ENCODE measurements at regions not wholly inside any gene's neighbourhood (a gene's known extent, or its start where the extent isn't known, plus 50 kb on each side); places are given as distances from the start of the nearest gene placed in this dataset.

DNA sequence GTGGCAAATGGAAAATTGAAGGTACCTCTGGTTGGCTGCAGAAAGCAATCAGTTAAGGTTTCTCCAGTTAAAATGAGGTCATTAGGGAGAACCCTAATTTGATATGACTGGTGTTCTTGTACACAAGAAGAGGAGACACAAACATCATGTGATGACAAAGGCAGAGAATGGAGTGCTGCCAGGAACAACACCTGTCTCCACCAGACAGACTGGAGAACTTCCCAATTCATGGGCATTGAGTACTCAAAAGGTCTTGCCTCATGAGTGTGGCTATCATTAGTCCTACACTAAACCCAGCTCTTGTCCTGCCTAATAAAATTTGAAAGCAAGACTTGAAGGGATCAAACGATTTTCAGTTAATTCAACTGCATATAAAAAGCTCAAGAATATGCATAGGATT lies 152.6 kb downstream of the PTPN20 start:
- Histone ChIP-seq H3K4me2 (ENCODE audit: extremely low read depth, insufficient read depth, low read length) (no peak overlapping the region), H3K79me2 (ENCODE audit: control insufficient read depth, insufficient read depth, low read length) (no peaks in the 10 kb centered on the region), H3K4me3 (replicated peaks in 1 of 4; ENCODE audit: control extremely low read depth in 1 of 4, insufficient read depth in 1 of 4, low read depth in 3 of 4, low read length in 4 of 4) (no peak overlapping the region), H3K27ac (ENCODE audit: insufficient read depth, low read length) (no peak overlapping the region), H3K9me3 (ENCODE audit: control insufficient read depth, insufficient read depth, low read depth, low read length) (no peaks in the 10 kb centered on the region), H4K20me1 (ENCODE audit: control insufficient read depth, extremely low read depth, insufficient read depth, low read length) (no peaks in the 10 kb centered on the region), H3K4me1 (ENCODE audit: control insufficient read depth, extremely low read depth, insufficient read depth, low read length) (peaks cover under 1% of the 10 kb centered on the region), H3K27me3 (ENCODE audit: control insufficient read depth, insufficient read depth, low read length) (no peaks in the 10 kb centered on the region), H2AFZ (ENCODE audit: low read length) (no peak overlapping the region), H3K36me3 (ENCODE audit: control insufficient read depth, insufficient read depth, low read length) (no peaks in the 10 kb centered on the region), H3K9ac (ENCODE audit: insufficient read depth, low read length) (no peak overlapping the region)
- TF ChIP-seq, protein P1, sequence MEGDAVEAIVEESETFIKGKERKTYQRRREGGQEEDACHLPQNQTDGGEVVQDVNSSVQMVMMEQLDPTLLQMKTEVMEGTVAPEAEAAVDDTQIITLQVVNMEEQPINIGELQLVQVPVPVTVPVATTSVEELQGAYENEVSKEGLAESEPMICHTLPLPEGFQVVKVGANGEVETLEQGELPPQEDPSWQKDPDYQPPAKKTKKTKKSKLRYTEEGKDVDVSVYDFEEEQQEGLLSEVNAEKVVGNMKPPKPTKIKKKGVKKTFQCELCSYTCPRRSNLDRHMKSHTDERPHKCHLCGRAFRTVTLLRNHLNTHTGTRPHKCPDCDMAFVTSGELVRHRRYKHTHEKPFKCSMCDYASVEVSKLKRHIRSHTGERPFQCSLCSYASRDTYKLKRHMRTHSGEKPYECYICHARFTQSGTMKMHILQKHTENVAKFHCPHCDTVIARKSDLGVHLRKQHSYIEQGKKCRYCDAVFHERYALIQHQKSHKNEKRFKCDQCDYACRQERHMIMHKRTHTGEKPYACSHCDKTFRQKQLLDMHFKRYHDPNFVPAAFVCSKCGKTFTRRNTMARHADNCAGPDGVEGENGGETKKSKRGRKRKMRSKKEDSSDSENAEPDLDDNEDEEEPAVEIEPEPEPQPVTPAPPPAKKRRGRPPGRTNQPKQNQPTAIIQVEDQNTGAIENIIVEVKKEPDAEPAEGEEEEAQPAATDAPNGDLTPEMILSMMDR (conservative IDR thresholded peaks at IDR 0.05 in 1 of 2, IDR thresholded peaks at IDR 0.05 in 1 of 2; ENCODE audit: low read depth in 1 of 2, low read length in 2 of 2), result no peak
- TF ChIP-seq EZH2 (IDR thresholded peaks at IDR 0.05; ENCODE audit: low read length, missing control alignments), result no peak
- no peak for DNase-seq (ENCODE audit: low read depth in 2 of 2)

DNA sequence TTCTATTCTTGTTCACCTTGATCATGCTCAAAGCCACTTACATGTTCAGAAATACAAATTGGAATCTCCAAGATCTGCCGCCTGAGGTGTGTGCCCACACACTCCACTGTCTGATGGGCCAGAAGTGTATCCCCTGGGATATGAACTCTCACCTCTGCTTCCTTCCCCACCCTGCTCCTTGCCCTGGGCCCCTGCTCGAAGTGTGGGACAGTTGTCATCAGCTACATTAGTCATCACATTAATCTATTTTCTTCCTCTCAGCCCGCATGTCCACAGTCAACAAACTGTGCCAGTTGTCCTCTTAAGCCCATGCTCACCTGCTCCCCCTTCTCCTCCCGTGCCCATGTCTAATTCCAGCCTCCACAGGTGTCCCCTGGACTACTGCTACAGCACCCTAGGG lies 154.7 kb downstream of the PTPN20 start:
- no peak overlapping the region for H2AFZ ChIP-seq (ENCODE audit: low read length)
- no peak for TF ChIP-seq EZH2 (IDR thresholded peaks at IDR 0.05; ENCODE audit: low read length, missing control alignments)
- TF ChIP-seq, protein P1 (conservative IDR thresholded peaks at IDR 0.05 in 1 of 2, IDR thresholded peaks at IDR 0.05 in 1 of 2; ENCODE audit: low read depth in 1 of 2, low read length in 2 of 2), result no peak
- no peaks in the 10 kb centered on the region for H3K79me2 ChIP-seq (ENCODE audit: control insufficient read depth, insufficient read depth, low read length)
- no peak for DNase-seq (ENCODE audit: low read depth in 2 of 2)
- H3K36me3 ChIP-seq (ENCODE audit: control insufficient read depth, insufficient read depth, low read length), result no peaks in the 10 kb centered on the region
- H3K4me3 ChIP-seq (replicated peaks in 1 of 4; ENCODE audit: control extremely low read depth in 1 of 4, insufficient read depth in 1 of 4, low read depth in 3 of 4, low read length in 4 of 4), result no peak overlapping the region
- H3K4me2 ChIP-seq (ENCODE audit: extremely low read depth, insufficient read depth, low read length), result no peak overlapping the region
- no peaks in the 10 kb centered on the region for H3K4me1 ChIP-seq (ENCODE audit: control insufficient read depth, extremely low read depth, insufficient read depth, low read length)
- no peaks in the 10 kb centered on the region for H3K9me3 ChIP-seq (ENCODE audit: control insufficient read depth, insufficient read depth, low read depth, low read length)
- H3K27me3 ChIP-seq (ENCODE audit: control insufficient read depth, insufficient read depth, low read length), result no peaks in the 10 kb centered on the region
- H3K27ac ChIP-seq (ENCODE audit: insufficient read depth, low read length), result no peak overlapping the region
- no peaks in the 10 kb centered on the region for H4K20me1 ChIP-seq (ENCODE audit: control insufficient read depth, extremely low read depth, insufficient read depth, low read length)
- no peak overlapping the region for H3K9ac ChIP-seq (ENCODE audit: insufficient read depth, low read length)

GRCh38 chr10:47067949-47068940 lies 157.0 kb downstream of the PTPN20 start:
- no peak for TF ChIP-seq EZH2 (IDR thresholded peaks at IDR 0.05; ENCODE audit: low read length, missing control alignments)
- TF ChIP-seq, protein P1 (conservative IDR thresholded peaks at IDR 0.05 in 1 of 2, IDR thresholded peaks at IDR 0.05 in 1 of 2; ENCODE audit: low read depth in 1 of 2, low read length in 2 of 2), result no peak
- H3K9me3 ChIP-seq (ENCODE audit: control insufficient read depth, insufficient read depth, low read depth, low read length), result no peaks in the 10 kb centered on the region
- no peak overlapping the region for H3K27ac ChIP-seq (ENCODE audit: insufficient read depth, low read length)
- no peaks in the 10 kb centered on the region for H3K36me3 ChIP-seq (ENCODE audit: control insufficient read depth, insufficient read depth, low read length)
- H4K20me1 ChIP-seq (ENCODE audit: control insufficient read depth, extremely low read depth, insufficient read depth, low read length), result no peaks in the 10 kb centered on the region
- H3K79me2 ChIP-seq (ENCODE audit: control insufficient read depth, insufficient read depth, low read length), result no peaks in the 10 kb centered on the region
- no peak overlapping the region for H2AFZ ChIP-seq (ENCODE audit: low read length)
- H3K4me3 ChIP-seq (replicated peaks in 1 of 4; ENCODE audit: control extremely low read depth in 1 of 4, insufficient read depth in 1 of 4, low read depth in 3 of 4, low read length in 4 of 4), result no peak overlapping the region
- no peak overlapping the region for H3K9ac ChIP-seq (ENCODE audit: insufficient read depth, low read length)
- no peaks in the 10 kb centered on the region for H3K4me1 ChIP-seq (ENCODE audit: control insufficient read depth, extremely low read depth, insufficient read depth, low read length)
- DNase-seq (ENCODE audit: low read depth in 2 of 2), result no peak
- H3K4me2 ChIP-seq (ENCODE audit: extremely low read depth, insufficient read depth, low read length), result no peak overlapping the region
- H3K27me3 ChIP-seq (ENCODE audit: control insufficient read depth, insufficient read depth, low read length), result no peaks in the 10 kb centered on the region

Measured in fibroblast of lung (primary cell).